Caco-2 (cell line): ENCODE measurements at regions not wholly inside any gene's neighbourhood (a gene's known extent, or its start where the extent isn't known, plus 50 kb on each side); places are given as distances from the start of the nearest gene placed in this dataset.

Source experiments
- BruUV-seq: library from RNA; stranded (reverse); fragments of 400-500 nt; replicated peaks from 2 replicates; lab custom pipeline; 2021; lab: Mats Ljungman, UMichigan
- CTCF ChIA-PET: fragments of 300-600 bp; sonication (Branson Sonifier 250); formaldehyde crosslinking; loops from one replicate; lab custom pipeline; 2022; ENCODE audit warnings: antibody characterized with exemption; lab: Charles Lee
- POLR2A ChIA-PET: fragments of 300-600 bp; sonication (Branson Sonifier 250); formaldehyde crosslinking; loops from one replicate; lab custom pipeline; 2022; ENCODE audit warnings: antibody characterized with exemption; lab: Charles Lee
- DNase-seq, 2 experiments: peaks; one replicate each; pipeline versions ENCODE4 v3.0.0 to v3.0.0-alpha.2; 2020 to 2022
- H3K27me3 ChIP-seq: replicated peaks from 2 replicates; pipeline ENCODE4 v1.6.0; 2011; ENCODE audit warnings: low read length; ENCODE audit not compliant: control insufficient read depth, insufficient read depth
- H3K36me3 ChIP-seq: 2 replicates; pipeline ENCODE4 v1.5.1; 2011; ENCODE audit warnings: low read length; ENCODE audit not compliant: control insufficient read depth, insufficient read depth
- H3K4me1 ChIP-seq: fragments of 250-450 bp; sonication (Bioruptor Pico); 2 replicates; pipeline ENCODE4 v1.5.1; 2020; ENCODE audit warnings: mild to moderate bottlenecking
- H3K4me3 ChIP-seq: 2 replicates; pipeline ENCODE4 v1.5.1; 2011; ENCODE audit warnings: low read depth, mild to moderate bottlenecking, control low read depth, low read length
- H3K9me3 ChIP-seq: fragments of 250-450 bp; sonication (Bioruptor Pico); 2 replicates; pipeline ENCODE4 v1.5.1; 2020; ENCODE audit warnings: mild to moderate bottlenecking, moderate library complexity
- H3K27ac Mint-ChIP-seq: one replicate; pipeline ENCODE4 v1.8.0; 2022; ENCODE audit warnings: mixed read lengths; ENCODE audit not compliant: unreplicated experiment
- H3K27me3 Mint-ChIP-seq: one replicate; pipeline ENCODE4 v1.8.0; 2022; ENCODE audit warnings: mixed read lengths; ENCODE audit not compliant: insufficient read depth, unreplicated experiment
- H3K36me3 Mint-ChIP-seq: one replicate; pipeline ENCODE4 v1.8.0; 2022; ENCODE audit warnings: mild to moderate bottlenecking, mixed read lengths; ENCODE audit not compliant: insufficient read depth, unreplicated experiment
- H3K4me1 Mint-ChIP-seq: one replicate; pipeline ENCODE4 v1.8.0; 2022; ENCODE audit warnings: low read depth, mixed read lengths; ENCODE audit not compliant: unreplicated experiment
- H3K4me3 Mint-ChIP-seq: one replicate; pipeline ENCODE4 v1.8.0; 2022; ENCODE audit warnings: mild to moderate bottlenecking, moderate library complexity, mixed read lengths; ENCODE audit not compliant: unreplicated experiment
- H3K9me3 Mint-ChIP-seq: one replicate; pipeline ENCODE4 v1.8.0; 2022; ENCODE audit warnings: mixed read lengths; ENCODE audit not compliant: unreplicated experiment
- intact Hi-C: fragments of 100-400 bp; cut with micrococcal nuclease; formaldehyde crosslinking; loops from one replicate; pipeline ENCODE4 v1.10.0; 2022; ENCODE audit not compliant: unreplicated experiment
- TF ChIP-seq, protein P1 (sequence below), 2 experiments: fragments of 200-600 bp in 1 of 2; IDR thresholded peaks; 1 replicate in 1 of 2; 2 replicates in 1 of 2; pipeline versions ENCODE4 v1.5.1 to v1.8.0; 2011 to 2022; ENCODE audit warnings: antibody characterized with exemption in 1 of 2, control low read depth in 1 of 2, inconsistent platforms in 1 of 2, low read depth in 1 of 2, low read length in 1 of 2, mild to moderate bottlenecking in 1 of 2, moderate library complexity in 1 of 2; ENCODE audit not compliant: insufficient read depth in 1 of 2, severe bottlenecking in 1 of 2, unreplicated experiment in 1 of 2

DNA sequence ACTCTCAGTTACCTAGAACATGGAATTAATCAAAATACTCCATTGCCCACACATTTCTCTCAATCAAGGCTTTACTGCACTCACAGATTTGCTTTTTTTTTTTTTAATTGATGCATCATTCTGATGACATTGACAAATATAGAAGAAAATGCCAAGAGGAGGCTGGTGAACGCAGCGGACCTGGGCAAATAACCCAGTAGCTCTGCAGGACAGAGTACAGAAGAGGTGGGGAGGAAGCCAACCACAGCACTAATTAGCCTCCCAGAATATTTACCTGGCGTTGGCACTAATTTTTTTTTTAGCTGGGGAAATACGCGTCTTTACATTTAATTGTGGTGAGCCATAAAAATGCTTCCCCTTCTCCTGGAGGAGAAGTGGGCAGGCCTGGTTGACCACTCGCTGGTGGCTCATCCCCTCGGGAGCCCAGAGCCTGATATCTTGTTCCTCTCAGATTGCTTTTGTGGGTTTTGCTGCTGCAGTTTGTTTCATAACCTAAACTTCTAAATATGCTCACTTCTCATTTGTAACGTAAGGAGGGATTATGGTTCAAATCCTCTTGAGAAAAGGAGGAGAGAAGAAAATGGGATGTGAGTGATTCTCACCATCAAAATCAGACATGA, 165.8 kb upstream of the EPB41L3 start:
- Histone ChIP-seq H3K27me3 (no peaks in the 10 kb centered on the region), H3K4me1 (no peaks in the 10 kb centered on the region), H3K4me3 (no peak overlapping the region), H3K36me3 (no peaks in the 10 kb centered on the region), H3K9me3 (no peaks in the 10 kb centered on the region)
- CTCF ChIA-PET = no interaction called here
- Mint-ChIP-seq H3K4me3 (no peak overlapping the region), H3K9me3 (no peaks in the 10 kb centered on the region), H3K36me3 (no peaks in the 10 kb centered on the region), H3K27me3 (peaks cover 3% of the 10 kb centered on the region), H3K4me1 (no peaks in the 10 kb centered on the region), H3K27ac (no peak overlapping the region)
- POLR2A ChIA-PET = no interaction called here
- no TSS peak for BruUV-seq
- DNase-seq = no peak
- TF ChIP-seq, protein P1, sequence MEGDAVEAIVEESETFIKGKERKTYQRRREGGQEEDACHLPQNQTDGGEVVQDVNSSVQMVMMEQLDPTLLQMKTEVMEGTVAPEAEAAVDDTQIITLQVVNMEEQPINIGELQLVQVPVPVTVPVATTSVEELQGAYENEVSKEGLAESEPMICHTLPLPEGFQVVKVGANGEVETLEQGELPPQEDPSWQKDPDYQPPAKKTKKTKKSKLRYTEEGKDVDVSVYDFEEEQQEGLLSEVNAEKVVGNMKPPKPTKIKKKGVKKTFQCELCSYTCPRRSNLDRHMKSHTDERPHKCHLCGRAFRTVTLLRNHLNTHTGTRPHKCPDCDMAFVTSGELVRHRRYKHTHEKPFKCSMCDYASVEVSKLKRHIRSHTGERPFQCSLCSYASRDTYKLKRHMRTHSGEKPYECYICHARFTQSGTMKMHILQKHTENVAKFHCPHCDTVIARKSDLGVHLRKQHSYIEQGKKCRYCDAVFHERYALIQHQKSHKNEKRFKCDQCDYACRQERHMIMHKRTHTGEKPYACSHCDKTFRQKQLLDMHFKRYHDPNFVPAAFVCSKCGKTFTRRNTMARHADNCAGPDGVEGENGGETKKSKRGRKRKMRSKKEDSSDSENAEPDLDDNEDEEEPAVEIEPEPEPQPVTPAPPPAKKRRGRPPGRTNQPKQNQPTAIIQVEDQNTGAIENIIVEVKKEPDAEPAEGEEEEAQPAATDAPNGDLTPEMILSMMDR (IDR thresholded peaks at IDR 0.05; ENCODE audit: insufficient read depth in 1 of 2, low read depth in 1 of 2, low read length in 1 of 2, severe bottlenecking in 1 of 2, unreplicated experiment in 1 of 2) = no peak
- intact Hi-C loops = no loop called here

DNA sequence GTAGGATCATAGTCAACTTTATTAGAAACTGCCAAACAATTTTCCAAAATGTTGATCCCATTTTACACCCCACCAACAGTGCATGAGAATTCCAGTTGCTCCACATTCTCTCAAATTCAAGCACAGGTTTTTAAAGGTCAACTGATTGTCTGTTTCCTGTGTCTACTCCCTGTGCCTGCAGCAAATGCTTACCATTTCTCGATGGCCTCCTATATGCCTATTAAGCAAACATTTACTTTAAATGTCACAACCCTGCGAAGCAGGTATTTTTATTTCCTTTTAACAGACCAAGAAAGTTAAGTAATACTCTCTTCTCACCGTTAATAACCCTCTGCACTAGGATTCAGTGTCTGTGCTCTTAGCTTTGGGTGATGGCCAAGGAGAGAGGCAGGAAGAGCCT, 163.8 kb upstream of the EPB41L3 start:
- H3K4me3 Mint-ChIP-seq = no peak overlapping the region
- ChIA-PET POLR2A (no interaction called here), CTCF (no interaction called here)
- BruUV-seq = no TSS peak
- no peaks in the 10 kb centered on the region for H3K27me3 Mint-ChIP-seq
- H3K36me3 Mint-ChIP-seq = no peaks in the 10 kb centered on the region
- H3K9me3 Mint-ChIP-seq = no peaks in the 10 kb centered on the region
- H3K4me3 ChIP-seq = no peak overlapping the region
- H3K9me3 ChIP-seq = no peaks in the 10 kb centered on the region
- TF ChIP-seq, protein P1 (IDR thresholded peaks at IDR 0.05; ENCODE audit: insufficient read depth in 1 of 2, low read depth in 1 of 2, low read length in 1 of 2, severe bottlenecking in 1 of 2, unreplicated experiment in 1 of 2) = no peak
- intact Hi-C loops = no loop called here
- no peaks in the 10 kb centered on the region for H3K36me3 ChIP-seq
- H3K4me1 ChIP-seq = no peaks in the 10 kb centered on the region
- no peak for DNase-seq
- no peaks in the 10 kb centered on the region for H3K27me3 ChIP-seq
- H3K4me1 Mint-ChIP-seq = no peaks in the 10 kb centered on the region
- no peak overlapping the region for H3K27ac Mint-ChIP-seq

DNA sequence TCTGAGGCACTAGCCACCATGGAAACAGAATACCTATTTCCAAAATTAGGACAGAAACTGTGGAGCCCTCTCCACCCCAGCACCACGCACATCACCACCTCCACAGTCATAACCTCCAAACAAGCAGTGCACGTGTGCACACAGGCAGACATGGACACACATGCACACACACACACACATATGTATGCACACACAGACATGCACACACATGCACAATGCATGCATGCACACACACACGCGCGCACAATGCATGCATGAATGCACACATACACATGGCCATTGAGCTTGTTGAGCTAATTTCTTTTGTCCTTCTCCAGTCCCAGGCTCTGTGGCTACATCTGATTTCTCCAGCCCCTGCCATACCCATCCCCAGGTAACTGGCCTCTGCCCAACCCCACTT, 161.6 kb upstream of the EPB41L3 start:
- intact Hi-C loops = no loop called here
- Histone ChIP-seq H3K4me1 (no peaks in the 10 kb centered on the region), H3K27me3 (no peaks in the 10 kb centered on the region), H3K36me3 (no peaks in the 10 kb centered on the region), H3K9me3 (no peaks in the 10 kb centered on the region), H3K4me3 (no peak overlapping the region)
- no peaks in the 10 kb centered on the region for H3K9me3 Mint-ChIP-seq
- ChIA-PET CTCF (no interaction called here), POLR2A (no interaction called here)
- no peak overlapping the region for H3K27ac Mint-ChIP-seq
- BruUV-seq = no TSS peak
- no peaks in the 10 kb centered on the region for H3K27me3 Mint-ChIP-seq
- TF ChIP-seq, protein P1 (IDR thresholded peaks at IDR 0.05; ENCODE audit: insufficient read depth in 1 of 2, low read depth in 1 of 2, low read length in 1 of 2, severe bottlenecking in 1 of 2, unreplicated experiment in 1 of 2) = no peak
- no peak overlapping the region for H3K4me3 Mint-ChIP-seq
- DNase-seq = no peak
- no peaks in the 10 kb centered on the region for H3K36me3 Mint-ChIP-seq
- H3K4me1 Mint-ChIP-seq = no peaks in the 10 kb centered on the region
